HCT116 (cell line): ENCODE measurements at regions not wholly inside any gene's neighbourhood (a gene's known extent, or its start where the extent isn't known, plus 50 kb on each side); places are given as distances from the start of the nearest gene placed in this dataset.

ENCODE experiments used
- ATAC-seq: fragments of 200-7000 bp; cut with Tn5 transposase; 2 replicates; pipeline ENCODE4 v1.9.1; 2020; ENCODE audit warnings: mild to moderate bottlenecking, moderate library complexity
- BruUV-seq: library from RNA; stranded (reverse); fragments of 400-500 nt; replicated peaks from 2 replicates; lab custom pipeline; 2021; lab: Mats Ljungman, UMichigan
- CTCF ChIA-PET: fragments of 300-600 bp; sonication (Branson Sonifier 250); formaldehyde crosslinking; loops from one replicate; lab custom pipeline; 2021; ENCODE audit warnings: antibody characterized with exemption; lab: Charles Lee
- POLR2A ChIA-PET: fragments of 300-600, 350-600 bp; sonication (Branson Sonifier 250); formaldehyde crosslinking; loops from one replicate; lab custom pipeline; 2021; ENCODE audit warnings: antibody characterized with exemption; lab: Charles Lee
- RAD21 ChIA-PET, 2 experiments: fragments of 300-600 bp; sonication (Branson Sonifier 250); formaldehyde crosslinking; loops; one replicate each; lab custom pipeline; 2023; ENCODE audit warnings: low total read pairs in 2 of 2; ENCODE audit not compliant: uncharacterized antibody in 2 of 2, unreplicated experiment in 2 of 2, low non-redundant PET in 1 of 2; lab: Charles Lee
- DNase-seq: peaks from one replicate; pipeline ENCODE4 v3.0.0-alpha.2; 2010; ENCODE audit warnings: low read depth, low spot score
- H2AFZ ChIP-seq: fragments of 200-600 bp; shearing (Covaris generic), sonication (generic); 2 replicates; pipeline ENCODE4 v1.6.1; 2017; ENCODE audit warnings: low read depth, mixed run types, mixed read lengths, antibody characterized with exemption, low read length; ENCODE audit not compliant: poor library complexity, severe bottlenecking
- H3K27ac ChIP-seq: 2 replicates; pipeline ENCODE4 v1.5.1; 2012; ENCODE audit warnings: low read depth, low read length
- H3K27me3 ChIP-seq: fragments of 200-600 bp; sonication (generic); 2 replicates; pipeline ENCODE4 v1.6.1; 2016; ENCODE audit warnings: mixed run types, low read length, mixed read lengths; ENCODE audit not compliant: insufficient read depth
- H3K36me3 ChIP-seq, 2 experiments: fragments of 200-500 bp in 1 of 2; fragments of 200-600 bp in 1 of 2; sonication (Bioruptor generic) in 1 of 2; sonication (generic) in 1 of 2; 2 replicates each; pipeline versions ENCODE4 v1.5.1 to v1.6.1; 2014 to 2016; ENCODE audit warnings: low read length in 2 of 2, inconsistent platforms in 1 of 2, mixed read lengths in 1 of 2, mixed run types in 1 of 2; ENCODE audit not compliant: insufficient read depth in 2 of 2, control insufficient read depth in 1 of 2
- H3K4me1 ChIP-seq, 2 experiments: fragments of 200-600 bp in 1 of 2; sonication (generic) in 1 of 2; 2 replicates each; pipeline versions ENCODE4 v1.5.1 to v1.6.1; 2012 to 2017; ENCODE audit warnings: low read length in 2 of 2, inconsistent platforms in 1 of 2, mild to moderate bottlenecking in 1 of 2, mixed read lengths in 1 of 2, mixed run types in 1 of 2, moderate library complexity in 1 of 2; ENCODE audit not compliant: insufficient read depth in 2 of 2, control insufficient read depth in 1 of 2
- H3K4me2 ChIP-seq: fragments of 200-600 bp; sonication (generic); 2 replicates; pipeline ENCODE4 v1.6.1; 2017; ENCODE audit warnings: mixed run types, low read length, mixed read lengths
- H3K4me3 ChIP-seq, 2 experiments: fragments of 200-600 bp in 1 of 2; sonication (generic) in 1 of 2; replicated peaks in 1 of 2; 2 replicates each; pipeline ENCODE4 v1.5.1; 2011 to 2016; ENCODE audit warnings: low read length in 2 of 2, control low read depth in 1 of 2, low read depth in 1 of 2, mild to moderate bottlenecking in 1 of 2, mixed read lengths in 1 of 2, mixed run types in 1 of 2
- H3K79me2 ChIP-seq: fragments of 200-600 bp; sonication (generic); 2 replicates; pipeline ENCODE4 v1.6.1; 2017; ENCODE audit warnings: mild to moderate bottlenecking, mixed run types, low read length, moderate library complexity, mixed read lengths; ENCODE audit not compliant: insufficient read depth
- H3K9ac ChIP-seq: fragments of 200-600 bp; sonication (generic); 2 replicates; pipeline ENCODE4 v1.6.1; 2016; ENCODE audit warnings: low read length, mixed read lengths
- H3K9me2 ChIP-seq: fragments of 200-600 bp; sonication (generic), shearing (Covaris generic); 2 replicates; pipeline ENCODE4 v1.6.1; 2017; ENCODE audit warnings: mixed run types, mild to moderate bottlenecking, moderate library complexity; ENCODE audit not compliant: insufficient read depth
- H3K9me3 ChIP-seq, 2 experiments: fragments of 200-500 bp in 1 of 2; fragments of 200-600 bp in 1 of 2; sonication (Bioruptor generic) in 1 of 2; sonication (generic) in 1 of 2; 2 replicates each; pipeline ENCODE4 v1.6.1; 2014 to 2017; ENCODE audit warnings: low read length in 2 of 2, mixed read lengths in 2 of 2, inconsistent platforms in 1 of 2, low read depth in 1 of 2, mild to moderate bottlenecking in 1 of 2, mixed run types in 1 of 2, moderate library complexity in 1 of 2; ENCODE audit not compliant: control insufficient read depth in 1 of 2, insufficient read depth in 1 of 2
- H4K20me1 ChIP-seq: fragments of 200-600 bp; sonication (generic), shearing (Covaris generic); 2 replicates; pipeline ENCODE4 v1.6.1; 2017; ENCODE audit warnings: mixed run types, mild to moderate bottlenecking, moderate library complexity; ENCODE audit not compliant: insufficient read depth
- CEBPB ChIP-seq: IDR thresholded peaks from 2 replicates; pipeline ENCODE4 v1.6.1; 2012; ENCODE audit warnings: low read depth
- CTCF ChIP-seq, 3 experiments: fragments of 200-600 bp in 1 of 3; sonication (generic) in 1 of 3; IDR thresholded peaks in 2 of 3; conservative IDR thresholded peaks in 1 of 3; 2 replicates each; pipeline ENCODE4 v1.5.1; 2012 to 2017; ENCODE audit warnings: low read depth in 2 of 3, low read length in 2 of 3, antibody characterized with exemption in 1 of 3, borderline replicate concordance in 1 of 3, control low read depth in 1 of 3, mild to moderate bottlenecking in 1 of 3, mixed read lengths in 1 of 3, mixed run types in 1 of 3, moderate library complexity in 1 of 3; ENCODE audit not compliant: insufficient read depth in 1 of 3
- EGR1 ChIP-seq: IDR thresholded peaks from 2 replicates; pipeline ENCODE4 v1.6.1; 2012; ENCODE audit warnings: low read depth
- EZH2phosphoT487 ChIP-seq: fragments of 200-600 bp; IDR thresholded peaks from 2 replicates; pipeline ENCODE4 v1.6.1; 2018; ENCODE audit warnings: antibody characterized with exemption, borderline replicate concordance
- POLR2A ChIP-seq: IDR thresholded peaks from 2 replicates; pipeline ENCODE4 v1.7.0; 2011; ENCODE audit warnings: borderline replicate concordance; ENCODE audit not compliant: insufficient read depth, insufficient read length; ENCODE audit errors: extremely low read depth
- REST ChIP-seq: IDR thresholded peaks from 2 replicates; pipeline ENCODE4 v1.6.1; 2012; ENCODE audit warnings: low read depth
- SP1 ChIP-seq: IDR thresholded peaks from 2 replicates; pipeline ENCODE4 v1.6.1; 2012; ENCODE audit warnings: low read depth
- SRF ChIP-seq: IDR thresholded peaks from 2 replicates; pipeline ENCODE4 v1.6.1; 2012; ENCODE audit warnings: low read depth
- TCF7L2 ChIP-seq: IDR thresholded peaks from 2 replicates; pipeline ENCODE4 v1.7.0; 2011; ENCODE audit warnings: borderline replicate concordance, inconsistent platforms; ENCODE audit not compliant: insufficient read depth, insufficient read length; ENCODE audit errors: extremely low read depth
- YY1 ChIP-seq: IDR thresholded peaks from 2 replicates; pipeline ENCODE4 v1.6.1; 2011; ENCODE audit warnings: low read length, low read depth, moderate library complexity, mild to moderate bottlenecking; ENCODE audit not compliant: insufficient replicate concordance; ENCODE audit errors: extremely low read depth
- ZNF274 ChIP-seq: fragments of 200-500 bp; sonication (Bioruptor generic); IDR thresholded peaks from 2 replicates; pipeline ENCODE4 v1.6.1; 2014; ENCODE audit warnings: mild to moderate bottlenecking, low read depth, low read length, inconsistent platforms
- intact Hi-C: fragments of 100-400 bp; cut with micrococcal nuclease; formaldehyde crosslinking; loops from 2 replicates; pipeline ENCODE4 v1.10.0; 2022

- POLR2A ChIA-PET: no interaction called here
- Histone ChIP-seq H3K9ac (no peak overlapping the region), H3K27ac (no peak overlapping the region), H3K4me3 (no peak overlapping the region), H3K9me2 (no peaks in the 10 kb centered on the region), H3K9me3 (peaks cover 7 to 12% of the 10 kb centered on the region in 2 experiments; a peak in 2 of 4 replicates), H2AFZ (no peak overlapping the region), H3K4me1 (no peaks in the 10 kb centered on the region), H3K27me3 (no peaks in the 10 kb centered on the region), H3K36me3 (no peaks in the 10 kb centered on the region), H4K20me1 (no peaks in the 10 kb centered on the region), H3K79me2 (no peaks in the 10 kb centered on the region), H3K4me2 (no peak overlapping the region)
- DNase-seq: no peak
- ATAC-seq: no peak
- CTCF ChIA-PET: no interaction called here
- BruUV-seq: no TSS peak
- RAD21 ChIA-PET: no interaction called here
- intact Hi-C loops: no loop called here
- TF ChIP-seq SRF (no peak), ZNF274 (no peak), POLR2A (no peak), EGR1 (no peak), YY1 (no peak), TCF7L2 (no peak), SP1 (no peak), CEBPB (no peak), CTCF (IDR thresholded peaks at IDR 0.05 in 2 of 3, conservative IDR thresholded peaks at IDR 0.05 in 1 of 3; ENCODE audit: borderline replicate concordance in 1 of 3, insufficient read depth in 1 of 3, low read depth in 2 of 3, low read length in 2 of 3) (no peak), EZH2phosphoT487 (no peak), REST (no peak)
These were observed 759.3 kb upstream of the AUTS2 start for GRCh38 chr7:68839014-68839413.
